ENCODE measurements at regions not wholly inside any gene's neighbourhood (a gene's known extent, or its start where the extent isn't known, plus 50 kb on each side); places are given as distances from the start of the nearest gene placed in this dataset.

DNA sequence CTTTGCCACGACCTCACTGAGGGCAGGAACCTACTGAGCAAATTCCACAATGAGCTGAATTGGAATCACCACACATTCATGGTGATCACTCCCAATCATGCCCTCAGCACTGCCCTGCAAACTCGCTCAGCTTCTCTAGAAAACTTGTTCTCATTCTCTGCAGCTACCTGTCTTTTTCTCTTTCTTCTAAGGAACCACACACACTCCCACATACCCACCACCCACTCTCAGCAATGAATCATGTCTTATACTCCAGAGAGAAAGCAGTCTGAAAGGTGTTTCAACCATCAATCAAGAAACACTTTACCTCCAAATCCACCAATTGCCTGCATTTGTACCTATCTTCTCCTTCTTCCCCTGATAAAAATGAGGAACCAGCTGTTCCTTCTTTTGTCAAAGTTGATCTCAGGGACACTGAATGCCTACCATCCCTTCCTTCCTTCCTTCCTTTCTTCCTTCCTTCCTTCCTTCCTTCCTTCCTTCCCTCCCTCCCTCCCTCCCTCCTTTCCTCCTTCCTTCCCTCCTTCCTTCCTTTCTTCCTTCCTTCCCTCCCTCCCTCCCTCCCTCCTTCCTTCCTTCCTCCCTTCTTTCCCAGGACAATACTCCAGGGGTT, 84.6 kb upstream of the SGK1 start:
- FAIRE-seq (no peak), DNase-seq (ENCODE audit: low read depth in 1 of 2, low spot score in 2 of 2) (no peak)
- TF ChIP-seq GTF2F1 (IDR thresholded peaks at IDR 0.05; ENCODE audit: borderline replicate concordance, low read depth, low read length) (no peak), SIX5 (IDR thresholded peaks at IDR 0.05; ENCODE audit: low read depth, low read length) (no peak), SIRT6 (IDR thresholded peaks at IDR 0.05; ENCODE audit: low read length) (no peak)
- TF ChIP-seq, protein P1, sequence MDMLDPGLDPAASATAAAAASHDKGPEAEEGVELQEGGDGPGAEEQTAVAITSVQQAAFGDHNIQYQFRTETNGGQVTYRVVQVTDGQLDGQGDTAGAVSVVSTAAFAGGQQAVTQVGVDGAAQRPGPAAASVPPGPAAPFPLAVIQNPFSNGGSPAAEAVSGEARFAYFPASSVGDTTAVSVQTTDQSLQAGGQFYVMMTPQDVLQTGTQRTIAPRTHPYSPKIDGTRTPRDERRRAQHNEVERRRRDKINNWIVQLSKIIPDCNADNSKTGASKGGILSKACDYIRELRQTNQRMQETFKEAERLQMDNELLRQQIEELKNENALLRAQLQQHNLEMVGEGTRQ (IDR thresholded peaks at IDR 0.05; ENCODE audit: low read length): no peak
- TF ChIP-seq, protein P2, sequence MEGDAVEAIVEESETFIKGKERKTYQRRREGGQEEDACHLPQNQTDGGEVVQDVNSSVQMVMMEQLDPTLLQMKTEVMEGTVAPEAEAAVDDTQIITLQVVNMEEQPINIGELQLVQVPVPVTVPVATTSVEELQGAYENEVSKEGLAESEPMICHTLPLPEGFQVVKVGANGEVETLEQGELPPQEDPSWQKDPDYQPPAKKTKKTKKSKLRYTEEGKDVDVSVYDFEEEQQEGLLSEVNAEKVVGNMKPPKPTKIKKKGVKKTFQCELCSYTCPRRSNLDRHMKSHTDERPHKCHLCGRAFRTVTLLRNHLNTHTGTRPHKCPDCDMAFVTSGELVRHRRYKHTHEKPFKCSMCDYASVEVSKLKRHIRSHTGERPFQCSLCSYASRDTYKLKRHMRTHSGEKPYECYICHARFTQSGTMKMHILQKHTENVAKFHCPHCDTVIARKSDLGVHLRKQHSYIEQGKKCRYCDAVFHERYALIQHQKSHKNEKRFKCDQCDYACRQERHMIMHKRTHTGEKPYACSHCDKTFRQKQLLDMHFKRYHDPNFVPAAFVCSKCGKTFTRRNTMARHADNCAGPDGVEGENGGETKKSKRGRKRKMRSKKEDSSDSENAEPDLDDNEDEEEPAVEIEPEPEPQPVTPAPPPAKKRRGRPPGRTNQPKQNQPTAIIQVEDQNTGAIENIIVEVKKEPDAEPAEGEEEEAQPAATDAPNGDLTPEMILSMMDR (IDR thresholded peaks at IDR 0.05; ENCODE audit: control extremely low read depth in 1 of 3, insufficient read depth in 1 of 3, low read depth in 1 of 3, low read length in 3 of 3): no peak
- TF ChIP-seq, protein P3, sequence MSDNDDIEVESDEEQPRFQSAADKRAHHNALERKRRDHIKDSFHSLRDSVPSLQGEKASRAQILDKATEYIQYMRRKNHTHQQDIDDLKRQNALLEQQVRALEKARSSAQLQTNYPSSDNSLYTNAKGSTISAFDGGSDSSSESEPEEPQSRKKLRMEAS (IDR thresholded peaks at IDR 0.05): no peak
- Histone ChIP-seq H3K4me2 (ENCODE audit: insufficient read depth in 1 of 2, low read depth in 2 of 2, low read length in 2 of 2) (no peak overlapping the region), H3K18ac (ENCODE audit: extremely low read depth, low read length) (no peak overlapping the region), H4K20me1 (replicated peaks in 1 of 2; ENCODE audit: control insufficient read depth in 1 of 2, insufficient read depth in 2 of 2, low read length in 2 of 2) (no peaks in the 10 kb centered on the region), H3K27me3 (replicated peaks in 1 of 4; ENCODE audit: control insufficient read depth in 3 of 4, extremely low read depth in 1 of 4, insufficient read depth in 3 of 4, low read length in 3 of 4) (no peaks in the 10 kb centered on the region), H3K23me2 (ENCODE audit: low read depth, low read length) (no peaks in the 10 kb centered on the region), H2BK15ac (ENCODE audit: low read length) (no peak overlapping the region), H3K79me2 (ENCODE audit: control insufficient read depth in 1 of 2, insufficient read depth in 2 of 2, low read length in 2 of 2) (no peaks in the 10 kb centered on the region), H2BK5ac (ENCODE audit: low read depth, low read length) (0 out of 2 replicates have a peak overlapping the region, but pooled peaks have one; percentile 3), H3K23ac (ENCODE audit: insufficient read length) (no peak overlapping the region), H3K27ac (ENCODE audit: low read depth, low read length) (no peak overlapping the region), H3K56ac (replicated peaks; ENCODE audit: insufficient read length, low read depth, low read length) (no peak overlapping the region), H3K14ac (ENCODE audit: insufficient read length) (no peak overlapping the region), H2AK5ac (ENCODE audit: low read depth, low read length) (no peak overlapping the region), H4K91ac (replicated peaks; ENCODE audit: insufficient read length, low read length) (no peak overlapping the region), H2BK20ac (ENCODE audit: low read length) (no peak overlapping the region), H2BK12ac (ENCODE audit: low read depth, low read length) (no peak overlapping the region), H3K9ac (replicated peaks in 1 of 4; ENCODE audit: extremely low read depth in 1 of 4, low read depth in 3 of 4, low read length in 3 of 4) (no peak overlapping the region), H3K79me1 (ENCODE audit: low read depth, low read length) (no peaks in the 10 kb centered on the region), H4K5ac (ENCODE audit: insufficient read length, low read depth, low read length) (no peak overlapping the region), H3K4me1 (replicated peaks in 1 of 4; ENCODE audit: control insufficient read depth in 3 of 4, insufficient read depth in 4 of 4, low read length in 3 of 4) (peaks cover 0 to 17% (median 8%) of the 10 kb centered on the region in 4 experiments; a peak in 5 of 7 replicates), H3K9me3 (ENCODE audit: insufficient read depth in 2 of 2, low read depth in 1 of 2, low read length in 1 of 2) (no peaks in the 10 kb centered on the region), H2BK120ac (replicated peaks; ENCODE audit: low read depth, low read length) (no peak overlapping the region), H3K4me3 (ENCODE audit: extremely low read depth in 1 of 4, insufficient read depth in 2 of 4, low read depth in 3 of 4, low read length in 4 of 4) (no peak overlapping the region), H2AFZ (ENCODE audit: low read length) (peak overlapping the region; percentile 49; the same call in 1 of the 2 replicates), H3K4ac (replicated peaks; ENCODE audit: insufficient read length, low read depth, low read length) (peak overlapping the region; percentile 32), H4K8ac (ENCODE audit: extremely low read depth, insufficient read depth, low read length) (no peak overlapping the region), H3K36me3 (ENCODE audit: control insufficient read depth in 2 of 4, insufficient read depth in 4 of 4, low read length in 3 of 4) (no peaks in the 10 kb centered on the region)
- POLR2A ChIA-PET (ENCODE audit: partially characterized antibody): no interaction called here
- CTCF ChIA-PET (ENCODE audit: partially characterized antibody): interaction anchor here (0.9 to 1.9 kb wide), 4 partner anchors 10 to 305 kb away, joined by 3 to 7 read pairs (median 4); no protein-coding TSS in a partner anchor
- WGBS, 2 experiments (ENCODE audit: extremely low coverage in 1 of 2, insufficient coverage in 1 of 2, insufficient read length in 1 of 2, insufficient replicate concordance in 2 of 2, low coverage in 1 of 2, low lambda C conversion rate in 2 of 2, missing lambda C conversion rate in 1 of 2): 73% methylated on average over 2 of the region's 2 CpGs; no CpG with 5 or more reads in 1 of the 2 experiments
